GM19328 (cell line): ENCODE measurements at regions not wholly inside any gene's neighbourhood (a gene's known extent, or its start where the extent isn't known, plus 50 kb on each side); places are given as distances from the start of the nearest gene placed in this dataset.

ENCODE experiments used
- ATAC-seq: cut with Tn5 transposase; IDR thresholded peaks from one replicate; pipeline ENCODE4 v1.9.1; 2021; ENCODE audit warnings: mild to moderate bottlenecking, moderate library complexity; ENCODE audit not compliant: unreplicated experiment

DNA sequence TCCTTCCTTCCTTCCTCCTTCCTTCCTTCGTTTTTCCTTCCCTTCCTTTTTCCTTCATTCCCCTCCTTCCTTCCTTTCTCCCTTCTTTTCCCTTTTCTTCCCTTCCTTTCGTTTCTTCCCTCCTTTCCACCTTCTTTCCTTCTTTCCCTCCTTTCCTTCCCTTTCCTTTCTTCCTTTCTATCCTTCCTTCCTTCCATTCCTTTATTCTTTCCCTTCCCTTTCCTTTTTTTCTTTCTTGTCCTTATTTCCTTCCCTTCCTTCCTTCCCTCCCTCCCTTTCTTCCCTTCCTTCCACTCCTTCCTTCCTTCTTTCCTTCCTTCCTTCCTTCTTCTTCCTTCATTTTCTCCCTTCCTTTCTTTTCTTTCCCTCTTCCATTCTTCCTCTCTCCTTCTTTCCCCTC, 394.6 kb downstream of the GABRB3 start:
- no peak for ATAC-seq

GRCh38 chr15:26376243-26376642, 396.6 kb downstream of the GABRB3 start:
- no peak for ATAC-seq

GRCh38 chr15:26374806-26375205, 398.1 kb downstream of the GABRB3 start:
- ATAC-seq: no peak

GRCh38 chr15:26372706-26373105, 400.2 kb downstream of the GABRB3 start:
- no peak for ATAC-seq

DNA sequence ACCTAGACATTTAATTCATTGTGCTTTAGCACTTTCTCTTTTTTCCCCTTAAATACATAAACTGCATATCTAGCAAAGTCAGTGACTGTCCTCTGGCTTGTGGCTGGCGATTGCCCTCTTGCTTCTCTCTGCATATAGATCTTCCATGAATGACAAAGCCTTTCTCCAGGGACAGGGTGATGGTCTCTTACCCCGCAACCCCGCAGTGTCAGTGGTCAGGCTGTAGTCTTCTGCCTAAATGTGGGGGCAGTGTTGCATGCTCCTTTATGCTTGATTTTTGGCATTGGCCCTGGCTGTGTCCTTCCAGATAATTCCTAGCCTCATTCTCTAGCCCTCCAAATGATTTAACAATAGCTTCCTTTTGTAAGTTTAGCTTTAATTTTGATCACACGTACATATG, 407.8 kb downstream of the GABRB3 start:
- no peak for ATAC-seq

- ATAC-seq: no peak
Measured at GRCh38 chr15:26359855-26360254, 413.0 kb downstream of the GABRB3 start.

- ATAC-seq: no peak
Measured at GRCh38 chr15:26358708-26359107, 414.2 kb downstream of the GABRB3 start.

- ATAC-seq: no peak
Measured at GRCh38 chr15:26357653-26358052, 415.2 kb downstream of the GABRB3 start.

DNA sequence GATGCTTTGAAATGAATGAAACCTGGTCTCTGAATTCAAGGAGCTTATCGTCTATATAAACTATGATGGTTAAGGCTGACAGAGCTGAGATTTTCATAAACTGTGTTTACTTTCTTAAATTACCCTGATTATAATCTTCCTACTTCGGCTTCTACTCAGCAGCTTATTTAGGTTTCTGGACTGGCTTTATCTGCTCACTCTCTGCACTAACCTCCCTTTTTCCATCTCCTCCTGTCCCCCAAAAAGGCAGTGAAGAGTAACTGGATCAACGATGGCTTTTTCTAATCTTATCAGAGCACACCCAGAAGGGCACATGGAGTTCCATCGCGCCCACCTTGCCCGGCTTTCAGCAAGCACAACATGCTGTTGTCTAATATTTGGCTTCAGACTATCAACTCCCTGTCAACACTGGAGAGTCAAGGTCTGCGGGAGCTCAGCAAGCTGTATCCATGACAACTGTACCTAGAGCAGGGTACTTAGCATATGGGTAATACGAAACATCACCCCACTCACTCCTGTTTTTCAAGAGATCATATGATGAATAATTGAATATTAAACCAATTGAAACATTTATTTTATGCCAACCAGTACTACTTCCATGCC, 417.3 kb downstream of the GABRB3 start:
- ATAC-seq: no peak

GRCh38 chr15:26352909-26353308, 420.0 kb downstream of the GABRB3 start:
- no peak for ATAC-seq

- ATAC-seq: no peak
Measured at GRCh38 chr15:26352406-26352805, 420.5 kb downstream of the GABRB3 start.

- ATAC-seq: no peak
Measured at GRCh38 chr15:26325495-26325894, 447.4 kb downstream of the GABRB3 start.

- no peak for ATAC-seq
Measured at GRCh38 chr15:26323566-26323965, 449.3 kb downstream of the GABRB3 start.

DNA sequence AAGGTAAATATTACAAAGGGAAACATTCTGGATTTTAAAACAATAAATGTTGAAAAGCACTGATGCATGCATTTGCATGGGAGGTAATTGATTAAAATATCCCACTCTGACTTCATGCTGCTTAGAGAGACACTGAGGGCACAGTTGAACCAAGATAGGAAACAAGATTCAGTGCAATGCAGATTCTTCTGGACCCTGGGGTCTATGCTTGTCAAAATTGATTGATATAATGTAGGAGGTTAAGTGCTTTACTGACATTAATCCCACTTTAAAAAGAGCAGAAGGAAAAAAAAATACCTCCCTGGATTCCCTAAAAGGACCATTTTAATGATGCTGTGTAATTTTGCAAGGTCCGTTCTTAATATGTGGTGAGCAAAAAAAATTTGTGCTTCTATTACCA, 454.2 kb downstream of the GABRB3 start:
- ATAC-seq: no peak

GRCh38 chr15:26314577-26314976, 451.4 kb upstream of the ATP10A start:
- ATAC-seq: no peak

DNA sequence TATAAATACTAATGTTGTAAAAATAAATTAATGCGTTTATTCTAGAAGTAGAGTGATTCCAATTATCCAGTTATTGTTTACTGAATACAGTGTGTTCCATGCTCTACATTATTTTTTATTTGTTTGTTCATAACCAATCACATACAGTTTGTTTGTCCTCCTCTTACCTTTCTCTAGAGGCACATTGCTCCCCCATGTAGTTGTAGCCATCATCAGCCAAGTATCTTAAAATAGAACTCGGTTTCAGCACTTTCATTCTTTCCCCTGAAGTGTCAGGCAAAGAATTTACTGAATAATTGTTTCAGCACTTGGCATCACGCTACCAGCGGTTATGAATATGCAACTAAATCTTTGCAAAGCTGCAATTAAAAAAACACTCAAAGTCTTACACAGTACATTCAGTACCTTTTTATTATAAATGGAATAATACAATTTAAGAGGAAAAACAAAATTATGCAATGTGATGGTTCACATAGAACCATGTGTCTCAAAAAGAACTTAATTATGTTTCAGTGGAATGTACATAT, 448.6 kb upstream of the ATP10A start:
- no peak for ATAC-seq

- no peak for ATAC-seq
Measured at GRCh38 chr15:26298659-26299170, 435.6 kb upstream of the ATP10A start.

DNA sequence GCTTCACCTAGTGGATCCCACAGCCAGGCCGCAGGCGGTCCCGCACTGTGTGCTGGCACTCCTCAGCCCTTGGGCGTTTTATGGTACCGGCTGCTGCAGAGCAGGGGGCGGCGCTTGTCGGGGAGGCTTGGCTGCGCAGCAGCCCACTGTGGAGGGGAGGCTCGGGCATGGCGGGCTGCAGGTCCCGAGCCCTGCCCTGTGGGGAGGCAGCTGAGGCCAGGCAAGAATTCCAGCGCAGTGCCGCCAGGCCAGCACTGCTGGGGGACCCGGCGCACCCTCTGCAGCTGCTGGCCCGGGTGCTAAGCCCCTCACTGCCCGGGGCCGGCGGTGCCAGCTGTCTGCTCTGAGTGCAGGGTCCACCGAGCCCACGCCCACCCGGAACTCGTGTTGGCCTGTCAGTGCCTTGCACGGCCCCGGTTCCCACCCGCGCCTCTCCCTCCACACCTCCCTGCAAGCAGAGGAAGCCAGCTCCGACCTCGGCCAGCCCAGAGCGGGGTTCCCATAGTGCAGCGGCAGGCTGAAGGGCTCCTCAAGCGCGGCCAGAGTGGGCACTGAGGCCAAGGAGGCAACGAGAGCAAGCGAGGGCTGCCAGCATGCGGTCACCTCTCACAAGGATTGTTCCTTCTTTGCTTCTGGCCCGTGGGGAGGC, 435.0 kb upstream of the ATP10A start:
- ATAC-seq: no peak

DNA sequence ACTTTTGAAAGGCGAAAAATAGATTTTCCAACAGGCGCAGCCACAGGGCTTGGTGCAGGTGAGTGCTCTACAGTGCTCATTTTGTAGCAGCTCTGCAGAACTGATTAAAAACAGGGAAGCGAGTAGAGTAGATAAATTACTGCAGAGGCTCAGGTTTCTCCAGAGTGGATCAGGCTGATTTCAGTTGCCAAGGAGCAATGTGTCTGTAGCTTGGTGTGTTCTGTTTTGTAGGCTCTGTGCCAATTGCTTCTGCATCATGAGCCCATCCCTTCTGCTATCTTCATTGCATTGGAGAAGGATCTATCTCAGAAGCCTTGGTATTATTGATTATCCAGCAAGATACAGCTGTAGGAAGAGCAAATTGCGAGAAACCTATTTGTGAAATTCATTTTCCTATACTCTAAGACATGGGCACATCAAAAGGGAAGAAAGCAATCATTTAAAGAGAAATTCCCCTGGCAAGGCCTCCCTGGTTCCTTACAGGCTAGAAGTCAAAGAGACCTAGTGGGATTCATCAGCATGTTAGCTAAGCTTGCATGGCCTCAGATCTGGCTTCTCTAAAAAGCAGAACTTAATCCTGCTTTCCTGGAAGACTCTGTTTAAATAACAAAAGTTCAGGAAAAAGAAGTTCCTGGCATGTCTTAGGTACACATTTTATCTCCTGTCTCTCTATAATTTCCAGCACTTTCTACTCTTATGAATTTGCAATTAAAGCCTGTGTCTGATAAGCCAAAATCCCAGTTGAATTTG, 432.4 kb upstream of the ATP10A start:
- ATAC-seq: no peak

DNA sequence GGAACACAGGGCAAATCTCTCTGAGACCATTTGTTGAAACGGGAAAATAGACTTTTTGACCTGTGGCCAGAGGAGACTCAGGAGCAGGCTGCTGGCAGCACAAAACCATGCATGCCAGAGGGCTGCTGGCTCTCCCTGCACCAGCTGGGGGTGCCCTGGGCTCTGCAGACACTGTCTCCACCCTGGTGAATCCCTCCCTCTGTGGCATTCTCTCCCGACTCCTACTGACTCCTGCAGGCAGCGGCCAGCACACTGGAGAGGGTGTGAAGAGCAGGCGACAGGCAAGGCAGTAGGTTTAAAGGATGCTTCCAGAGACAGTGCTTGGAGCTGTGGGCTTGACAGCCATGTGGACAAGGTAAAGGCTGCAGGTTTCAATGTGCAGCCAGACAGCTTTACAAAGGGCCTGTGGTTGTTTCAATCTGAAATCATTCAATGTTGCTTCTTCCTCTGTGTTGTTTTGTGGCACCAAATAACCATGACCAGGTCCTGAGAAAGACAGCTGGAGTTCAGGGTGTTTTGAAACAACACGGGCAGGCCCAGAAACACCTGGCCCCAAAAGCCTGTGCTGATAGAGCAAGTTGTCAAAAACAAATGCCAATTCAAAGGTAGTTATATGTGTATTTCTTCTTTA, 431.0 kb upstream of the ATP10A start:
- no peak for ATAC-seq

DNA sequence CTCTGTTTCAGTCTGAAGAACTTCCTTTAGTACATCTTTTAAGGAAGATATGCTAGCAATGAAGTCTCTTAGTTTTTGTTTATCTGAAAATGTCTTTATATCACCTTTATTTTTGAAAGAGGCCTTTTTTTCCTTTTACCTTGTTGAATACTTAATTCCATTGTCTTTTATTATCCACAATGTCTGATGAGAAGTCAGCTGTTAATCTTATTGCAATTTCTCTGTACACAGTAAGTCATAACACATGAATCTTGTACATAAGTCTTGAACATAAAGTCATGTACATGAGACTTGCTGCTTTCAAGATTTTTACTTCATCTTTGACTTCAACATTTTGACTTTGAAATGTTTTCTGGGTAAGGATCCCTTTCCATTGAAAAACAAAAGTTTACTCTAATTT, 424.3 kb upstream of the ATP10A start:
- no peak for ATAC-seq
